Endothelial cell of umbilical vein (primary cell): ENCODE measurements at regions not wholly inside any gene's neighbourhood (a gene's known extent, or its start where the extent isn't known, plus 50 kb on each side); places are given as distances from the start of the nearest gene placed in this dataset.

ENCODE experiments used
- BruUV-seq: library from RNA; stranded (reverse); fragments of 400-500 nt; replicated peaks from 2 replicates; lab custom pipeline; 2021; lab: Mats Ljungman, UMichigan
- CTCF ChIA-PET: fragments of 300-600, 350-600 bp; sonication (Branson Sonifier 250); formaldehyde crosslinking; loops from one replicate; lab custom pipeline; 2021; ENCODE audit warnings: antibody characterized with exemption, inconsistent platforms; lab: Charles Lee
- POLR2A ChIA-PET: fragments of 300-600, 350-600 bp; sonication (Branson Sonifier 250); formaldehyde crosslinking; loops from one replicate; lab custom pipeline; 2021; ENCODE audit warnings: antibody characterized with exemption, inconsistent platforms; lab: Charles Lee
- DNase-seq: peaks from one replicate; pipeline ENCODE4 v3.0.0-alpha.2; 2011; ENCODE audit warnings: low read depth, low spot score
- FAIRE-seq: peaks from 2 replicates; lab custom pipeline; 2011; peaks lifted over from hg19 to GRCh38; lab: Jason Lieb, UNC
- H2AFZ ChIP-seq: 2 replicates; pipeline ENCODE4 v1.6.0; 2012; ENCODE audit warnings: low read depth, low read length, control low read depth, inconsistent platforms
- H3K27ac ChIP-seq: 2 replicates; pipeline ENCODE4 v1.5.1; 2011; ENCODE audit warnings: low read depth, mild to moderate bottlenecking, control low read depth, low read length, moderate library complexity; ENCODE audit not compliant: insufficient read depth
- H3K27me3 ChIP-seq, 2 experiments: 2 replicates each; pipeline versions ENCODE4 v1.6.0 to v1.6.1; 2011; ENCODE audit warnings: low read length in 2 of 2, mixed read lengths in 1 of 2; ENCODE audit not compliant: control insufficient read depth in 2 of 2, insufficient read depth in 2 of 2
- H3K36me3 ChIP-seq, 2 experiments: 2 replicates in 1 of 2; 3 replicates in 1 of 2; pipeline ENCODE4 v1.5.1; 2011; ENCODE audit warnings: low read length in 2 of 2, mild to moderate bottlenecking in 1 of 2, moderate library complexity in 1 of 2; ENCODE audit not compliant: control insufficient read depth in 2 of 2, insufficient read depth in 2 of 2; ENCODE audit errors: extremely low read depth in 1 of 2
- H3K4me1 ChIP-seq: 3 replicates; pipeline ENCODE4 v1.5.1; 2011; ENCODE audit warnings: mild to moderate bottlenecking, low read length; ENCODE audit not compliant: control insufficient read depth, insufficient read depth; ENCODE audit errors: extremely low read depth
- H3K4me2 ChIP-seq: 2 replicates; pipeline ENCODE4 v1.6.1; 2011; ENCODE audit warnings: low read length, control low read depth, mixed read lengths; ENCODE audit not compliant: insufficient read depth
- H3K4me3 ChIP-seq, 3 experiments: fragments of 200-600 bp in 1 of 3; sonication (generic), shearing (Covaris generic) in 1 of 3; replicated peaks in 1 of 3; 2 replicates each; pipeline ENCODE4 v1.5.1; 2011 to 2016; ENCODE audit warnings: control low read depth in 3 of 3, low read length in 3 of 3, mild to moderate bottlenecking in 2 of 3, inconsistent platforms in 1 of 3, low read depth in 1 of 3, moderate library complexity in 1 of 3; ENCODE audit not compliant: insufficient read depth in 1 of 3
- H3K79me2 ChIP-seq: 2 replicates; pipeline ENCODE4 v1.6.0; 2012; ENCODE audit warnings: low read length, inconsistent platforms; ENCODE audit not compliant: control insufficient read depth, insufficient read depth
- H3K9ac ChIP-seq: replicated peaks from 2 replicates; pipeline ENCODE3; 2011; ENCODE audit warnings: low read length, control low read depth; ENCODE audit not compliant: insufficient read depth; ENCODE audit errors: extremely low read depth
- H3K9me1 ChIP-seq: replicated peaks from 3 replicates; pipeline ENCODE4 v1.6.0; 2011; ENCODE audit warnings: mild to moderate bottlenecking, low read length; ENCODE audit not compliant: control insufficient read depth, insufficient read depth; ENCODE audit errors: extremely low read depth
- H3K9me3 ChIP-seq: replicated peaks from 2 replicates; pipeline ENCODE4 v1.5.1; 2012; ENCODE audit warnings: low read length, inconsistent platforms; ENCODE audit not compliant: control insufficient read depth, insufficient read depth
- H4K20me1 ChIP-seq: replicated peaks from 2 replicates; pipeline ENCODE3; 2011; ENCODE audit warnings: mild to moderate bottlenecking, low read length; ENCODE audit not compliant: control insufficient read depth, insufficient read depth; ENCODE audit errors: extremely low read depth
- CTCF ChIP-seq, 2 donors: IDR thresholded peaks; 1 replicate in 1 of 2; 2 replicates in 1 of 2; pipeline ENCODE4 v1.5.1; 2011; ENCODE audit warnings: low read length in 2 of 2, mild to moderate bottlenecking in 2 of 2, moderate library complexity in 2 of 2, control low read depth in 1 of 2, inconsistent platforms in 1 of 2, low read depth in 1 of 2; ENCODE audit not compliant: insufficient read depth in 1 of 2; ENCODE audit errors: extremely low read depth in 1 of 2
- POLR2A ChIP-seq: IDR thresholded peaks from 2 replicates; pipeline ENCODE4 v1.6.1; 2012; ENCODE audit warnings: low read depth, mild to moderate bottlenecking, control low read depth, low read length
- dilution Hi-C: fragments of 300-500 bp; cut with MboI; formaldehyde crosslinking; loops from one replicate; pipeline ENCODE4 v1.15.0; 2019; ENCODE audit warnings: low sequenced_read_pairs; ENCODE audit not compliant: extremely low pct_ligation_motif_present
- intact Hi-C: fragments of 100-400 bp; cut with micrococcal nuclease; formaldehyde crosslinking; loops from one replicate; pipeline ENCODE4 v1.10.0; 2022

- no peaks in the 10 kb centered on the region for H3K79me2 ChIP-seq
- CTCF ChIA-PET: no interaction called here
- no peak overlapping the region for H3K4me2 ChIP-seq
- no TSS peak for BruUV-seq
- no peak for DNase-seq
- no peak overlapping the region for H3K27ac ChIP-seq
- no peak overlapping the region for H3K4me3 ChIP-seq
- FAIRE-seq: no peak
- no peaks in the 10 kb centered on the region for H4K20me1 ChIP-seq
- no peaks in the 10 kb centered on the region for H3K36me3 ChIP-seq
- peaks cover 2% of the 10 kb centered on the region for H3K9me3 ChIP-seq
- H3K4me1 ChIP-seq: no peaks in the 10 kb centered on the region
- H2AFZ ChIP-seq: no peak overlapping the region
- H3K27me3 ChIP-seq: no peaks in the 10 kb centered on the region
- dilution Hi-C loops: no loop called here
- no peak for TF ChIP-seq CTCF (IDR thresholded peaks at IDR 0.05; ENCODE audit: extremely low read depth in 1 of 2, insufficient read depth in 1 of 2, low read depth in 1 of 2, low read length in 2 of 2)
- H3K9ac ChIP-seq: no peak overlapping the region
- POLR2A ChIA-PET: no interaction called here
- intact Hi-C loops: no loop called here
- no peaks in the 10 kb centered on the region for H3K9me1 ChIP-seq
Measured at GRCh38 chr1:5686925-5687706, 305.1 kb downstream of the NPHP4 start.

GRCh38 chr1:5686195-5686594 is 306.0 kb downstream of the NPHP4 start:
- H3K27ac ChIP-seq: no peak overlapping the region
- ChIA-PET CTCF (no interaction called here), POLR2A (no interaction called here)
- FAIRE-seq (no peak), DNase-seq (no peak)
- H3K9me3 ChIP-seq: peaks cover 2% of the 10 kb centered on the region
- no peak overlapping the region for H3K9ac ChIP-seq
- no peak overlapping the region for H2AFZ ChIP-seq
- no peaks in the 10 kb centered on the region for H3K36me3 ChIP-seq
- no peaks in the 10 kb centered on the region for H3K4me1 ChIP-seq
- no peak overlapping the region for H3K4me2 ChIP-seq
- no peaks in the 10 kb centered on the region for H3K27me3 ChIP-seq
- dilution Hi-C loops: no loop called here
- no peaks in the 10 kb centered on the region for H3K79me2 ChIP-seq
- no peaks in the 10 kb centered on the region for H4K20me1 ChIP-seq
- no peak for TF ChIP-seq POLR2A
- H3K4me3 ChIP-seq: no peak overlapping the region
- H3K9me1 ChIP-seq: no peaks in the 10 kb centered on the region
- BruUV-seq: no TSS peak
- intact Hi-C loops: no loop called here
